ENCODE measurements at regions not wholly inside any gene's neighbourhood (a gene's known extent, or its start where the extent isn't known, plus 50 kb on each side); places are given as distances from the start of the nearest gene placed in this dataset.

GRCh38 chr2:13128139-13128538 lies 411.4 kb downstream of the TRIB2 start:
- peaks cover 84% of the 10 kb centered on the region for H3K9me3 ChIP-seq (ENCODE audit: low read length)
- WGBS (ENCODE audit: low lambda C conversion rate) = 6% methylated on average over 1 of the region's 1 CpG
- no peaks in the 10 kb centered on the region for H3K27me3 ChIP-seq (ENCODE audit: control insufficient read depth in 1 of 2, insufficient read depth in 2 of 2, low read length in 2 of 2)
- no TSS peak for BruUV-seq (replicated peaks)
- TF ChIP-seq PRDM4 (CRISPR knock-in tag; IDR thresholded peaks at IDR 0.05; ENCODE audit: borderline replicate concordance) = no peak
- in situ Hi-C loops (cut with HindIII; ENCODE audit: extremely low pct_ligation_motif_present, low pct_unique_long_range_greater_than_20kb) (no loop called here), intact Hi-C loops (cut with micrococcal nuclease; ENCODE audit: unreplicated experiment) (loop anchor here (2.0 kb wide), 1 partner anchor 29 kb away; no protein-coding TSS in a partner anchor)
- DNase-seq (ENCODE audit: low spot score) (no peak), ATAC-seq (no peak), FAIRE-seq (no peak)
- no peak overlapping the region for H3K27ac ChIP-seq (ENCODE audit: extremely low read length, insufficient read depth, low read length)
- H4K20me1 ChIP-seq (ENCODE audit: insufficient read depth, low read length) = no peaks in the 10 kb centered on the region
- H3K36me3 ChIP-seq (replicated peaks in 1 of 2; ENCODE audit: control insufficient read depth in 1 of 2, insufficient read depth in 2 of 2, low read length in 2 of 2) = no peaks in the 10 kb centered on the region
- H3K4me3 ChIP-seq (replicated peaks in 1 of 3; ENCODE audit: insufficient read depth in 1 of 3, low read depth in 2 of 3, low read length in 3 of 3) = no peak overlapping the region
- POLR2A ChIA-PET = no interaction called here
- H2AFZ ChIP-seq (ENCODE audit: low read length) = no peak overlapping the region
- H3K79me2 ChIP-seq (ENCODE audit: insufficient read depth, low read length) = no peaks in the 10 kb centered on the region
- H3K4me2 ChIP-seq (ENCODE audit: low read depth, low read length) = no peak overlapping the region
- CTCF ChIA-PET (ENCODE audit: low intra/inter-chr PET ratio, low total read pairs) = no interaction called here
- no peaks in the 10 kb centered on the region for H3K4me1 ChIP-seq (ENCODE audit: insufficient read depth, low read length)
- H3K9ac ChIP-seq (ENCODE audit: insufficient read depth, low read depth, low read length) = no peak overlapping the region

GRCh38 chr2:13135369-13135768 lies 418.6 kb downstream of the TRIB2 start:
- FAIRE-seq = no peak

More at GRCh38 chr2:13135369-13135768, 418.6 kb downstream of the TRIB2 start:
- ATAC-seq (no peak), DNase-seq (ENCODE audit: low spot score) (no peak)
- Histone ChIP-seq H4K20me1 (ENCODE audit: insufficient read depth, low read length) (no peaks in the 10 kb centered on the region), H3K4me1 (ENCODE audit: insufficient read depth, low read length) (no peaks in the 10 kb centered on the region), H3K4me2 (ENCODE audit: low read depth, low read length) (no peak overlapping the region), H3K27ac (ENCODE audit: extremely low read length, insufficient read depth, low read length) (no peak overlapping the region), H3K9me3 (ENCODE audit: low read length) (peaks cover 70% of the 10 kb centered on the region), H3K79me2 (ENCODE audit: insufficient read depth, low read length) (no peaks in the 10 kb centered on the region), H3K36me3 (replicated peaks in 1 of 2; ENCODE audit: control insufficient read depth in 1 of 2, insufficient read depth in 2 of 2, low read length in 2 of 2) (no peaks in the 10 kb centered on the region), H3K4me3 (replicated peaks in 1 of 3; ENCODE audit: insufficient read depth in 1 of 3, low read depth in 2 of 3, low read length in 3 of 3) (no peak overlapping the region), H3K27me3 (ENCODE audit: control insufficient read depth in 1 of 2, insufficient read depth in 2 of 2, low read length in 2 of 2) (no peaks in the 10 kb centered on the region), H3K9ac (ENCODE audit: insufficient read depth, low read depth, low read length) (no peak overlapping the region), H2AFZ (ENCODE audit: low read length) (no peak overlapping the region)
- intact Hi-C loops (cut with micrococcal nuclease; ENCODE audit: unreplicated experiment) = no loop called here
- TF ChIP-seq PITX1 (CRISPR knock-in tag; IDR thresholded peaks at IDR 0.05) (no peak), PLSCR1 (CRISPR knock-in tag; IDR thresholded peaks at IDR 0.05; ENCODE audit: borderline replicate concordance) (no peak), ZNF691 (CRISPR knock-in tag; IDR thresholded peaks at IDR 0.05; ENCODE audit: borderline replicate concordance, low read depth) (no peak), KLF15 (CRISPR knock-in tag; IDR thresholded peaks at IDR 0.05; ENCODE audit: borderline replicate concordance) (no peak), AKAP8 (CRISPR knock-in tag; IDR thresholded peaks at IDR 0.05) (no peak), MIER2 (CRISPR knock-in tag; IDR thresholded peaks at IDR 0.05) (no peak), ZC3H4 (CRISPR knock-in tag; IDR thresholded peaks at IDR 0.05; ENCODE audit: borderline replicate concordance) (no peak), ZNF704 (CRISPR knock-in tag; IDR thresholded peaks at IDR 0.05; ENCODE audit: borderline replicate concordance) (no peak), ZBTB33 (CRISPR knock-in tag; IDR thresholded peaks at IDR 0.05) (no peak)
- 71% methylated on average over 3 of the region's 3 CpGs for WGBS (ENCODE audit: low lambda C conversion rate)
- CTCF ChIA-PET (ENCODE audit: low intra/inter-chr PET ratio, low total read pairs) = no interaction called here
- BruUV-seq (replicated peaks) = no TSS peak
- in situ Hi-C loops (cut with HindIII; ENCODE audit: extremely low pct_ligation_motif_present, low pct_unique_long_range_greater_than_20kb) = no loop called here
- POLR2A ChIA-PET = no interaction called here

All from HepG2 (cell line).